Stomach smooth muscle (tissue), 2 donors: ENCODE measurements at regions not wholly inside any gene's neighbourhood (a gene's known extent, or its start where the extent isn't known, plus 50 kb on each side); places are given as distances from the start of the nearest gene placed in this dataset.

ENCODE experiments used
- H3K27ac ChIP-seq: one replicate; pipeline ENCODE4 v1.7.0; 2013; ENCODE audit warnings: mild to moderate bottlenecking, low read length, inconsistent platforms
- H3K27me3 ChIP-seq, 2 donors: one replicate each; pipeline ENCODE4 v1.7.0; 2013; ENCODE audit warnings: low read length in 2 of 2; ENCODE audit not compliant: insufficient read depth in 2 of 2, control insufficient read depth in 1 of 2
- H3K36me3 ChIP-seq, 2 donors: one replicate each; pipeline ENCODE4 v1.7.0; 2013; ENCODE audit warnings: low read length in 2 of 2; ENCODE audit not compliant: control insufficient read depth in 2 of 2, insufficient read depth in 2 of 2
- H3K4me1 ChIP-seq: one replicate; pipeline ENCODE4 v1.7.0; 2013; ENCODE audit warnings: low read length; ENCODE audit not compliant: control insufficient read depth, insufficient read depth
- H3K4me3 ChIP-seq, 2 donors: one replicate each; pipeline ENCODE4 v1.7.0; 2013; ENCODE audit warnings: low read length in 2 of 2
- H3K9ac ChIP-seq, 2 donors: one replicate each; pipeline ENCODE4 v1.7.0; 2013; ENCODE audit warnings: low read length in 2 of 2, mild to moderate bottlenecking in 1 of 2
- H3K9me3 ChIP-seq, 2 donors: one replicate each; pipeline ENCODE4 v1.7.0; 2013; ENCODE audit warnings: low read length in 2 of 2; ENCODE audit not compliant: control insufficient read depth in 2 of 2
- donor health status: healthy.
- donor health status: Pancreatic carcinoma.

DNA sequence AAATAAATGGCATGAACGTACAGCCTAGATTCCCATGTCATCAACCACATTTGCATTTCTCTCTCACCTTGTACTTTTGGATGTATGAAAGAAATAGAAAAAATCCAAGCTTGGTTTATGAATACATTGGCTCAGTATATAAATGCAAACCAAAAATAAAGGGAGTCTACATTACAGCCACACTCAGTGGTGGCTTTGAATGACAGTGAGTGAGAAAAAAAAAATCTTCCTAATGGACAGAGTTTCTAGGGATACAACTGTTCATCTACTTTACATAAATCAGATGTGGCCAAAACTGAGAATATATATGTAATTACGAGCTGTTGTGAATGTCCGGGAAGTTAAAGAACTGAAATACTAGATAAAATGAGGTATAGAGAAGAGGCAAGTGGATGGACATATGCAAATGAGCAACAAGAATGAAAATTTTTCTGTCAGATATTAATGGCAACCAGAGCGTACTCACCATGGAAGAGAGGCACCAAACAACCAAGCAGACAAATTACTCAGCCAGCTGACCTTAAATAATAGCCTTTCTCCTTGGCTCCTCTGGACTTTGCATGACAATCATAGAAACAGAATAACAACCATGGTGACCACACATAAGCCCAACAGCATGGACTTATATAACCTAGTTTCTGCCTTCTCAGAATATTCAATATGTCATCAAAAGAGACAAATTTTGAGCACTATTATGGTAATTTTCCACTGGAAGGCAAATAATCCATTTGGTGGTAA is 1305.8 kb downstream of the OTOL1 start:
- H3K4me1 ChIP-seq: no peaks in the 10 kb centered on the region
- H3K9ac ChIP-seq: no peak overlapping the region
- H3K27me3 ChIP-seq: no peaks in the 10 kb centered on the region
- no peak overlapping the region for H3K4me3 ChIP-seq
- H3K27ac ChIP-seq: no peak overlapping the region
- no peaks in the 10 kb centered on the region for H3K9me3 ChIP-seq
- H3K36me3 ChIP-seq: no peaks in the 10 kb centered on the region

DNA sequence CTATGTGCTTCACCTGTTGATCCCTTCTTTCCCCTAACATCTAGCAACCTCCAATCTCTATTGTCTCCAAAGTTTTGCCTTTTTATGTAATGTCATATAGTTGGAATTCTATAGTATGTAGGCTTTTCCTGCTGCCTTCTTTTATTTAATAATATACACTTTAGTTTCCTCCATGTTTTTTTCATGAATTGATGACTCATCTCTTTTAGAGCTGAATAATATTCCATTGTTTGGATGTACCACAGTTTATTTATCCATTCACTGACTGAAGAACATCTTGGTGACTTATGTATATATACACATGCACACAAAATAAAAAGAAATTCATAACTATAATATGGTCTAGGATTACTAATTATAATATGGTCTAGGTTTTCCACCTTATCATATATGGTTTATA is 1314.2 kb downstream of the OTOL1 start:
- Histone ChIP-seq H3K9me3 (no peaks in the 10 kb centered on the region), H3K4me3 (no peak overlapping the region), H3K27me3 (no peaks in the 10 kb centered on the region), H3K4me1 (no peaks in the 10 kb centered on the region), H3K9ac (no peak overlapping the region), H3K27ac (no peak overlapping the region), H3K36me3 (no peaks in the 10 kb centered on the region)

DNA sequence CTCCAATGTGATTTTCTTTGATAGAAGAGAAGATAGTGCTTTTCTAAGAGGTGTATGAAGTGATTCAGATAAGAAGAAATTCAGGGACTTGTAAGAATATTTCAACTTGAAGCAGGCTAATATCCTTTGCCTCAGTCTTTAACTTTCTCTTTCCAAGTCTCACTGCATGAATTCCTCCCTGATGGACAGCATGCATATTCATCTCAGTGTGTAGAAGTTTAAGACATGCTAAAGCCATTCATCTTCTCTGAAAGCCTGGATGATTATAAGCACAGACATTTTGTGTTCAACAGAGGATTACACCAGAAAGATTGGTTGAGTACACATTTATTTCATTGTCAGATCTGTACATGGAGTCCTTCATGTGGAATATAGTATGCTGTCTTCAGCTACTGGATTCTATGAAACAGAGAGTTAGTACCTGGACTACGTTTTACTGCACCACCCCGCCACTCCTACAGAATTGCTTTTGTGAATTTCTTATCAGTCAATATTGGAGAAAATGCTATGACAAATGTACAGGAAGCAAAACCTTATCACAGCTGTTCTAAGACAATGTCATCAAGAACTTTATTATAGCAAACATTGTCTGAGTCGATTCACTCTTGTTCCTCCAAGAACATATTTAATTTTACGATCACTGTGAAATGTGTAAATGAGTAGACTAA is 1346.1 kb downstream of the OTOL1 start:
- H3K9ac ChIP-seq: no peak overlapping the region
- H3K4me3 ChIP-seq: no peak overlapping the region
- no peaks in the 10 kb centered on the region for H3K27me3 ChIP-seq
- H3K4me1 ChIP-seq: no peaks in the 10 kb centered on the region
- no peaks in the 10 kb centered on the region for H3K9me3 ChIP-seq
- H3K36me3 ChIP-seq: no peaks in the 10 kb centered on the region
- H3K27ac ChIP-seq: no peak overlapping the region

DNA sequence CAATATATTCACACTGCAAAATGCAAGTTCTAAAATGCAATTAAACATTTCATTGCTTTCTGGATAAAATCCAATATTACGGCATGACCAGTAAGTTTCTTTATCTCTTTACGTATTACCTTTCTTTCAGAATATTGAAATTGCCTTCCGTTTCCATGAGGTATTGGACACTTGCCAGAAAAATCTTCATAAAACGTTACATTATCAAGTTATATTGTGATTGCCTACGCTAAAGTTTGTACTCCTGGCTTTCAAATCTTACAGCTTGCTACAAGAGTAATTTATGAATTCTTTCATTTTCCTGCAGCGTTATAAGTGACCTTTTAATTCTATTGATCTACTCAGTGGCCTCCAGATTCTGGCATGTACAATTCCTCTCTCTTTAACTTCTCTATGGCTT is 1349.3 kb downstream of the OTOL1 start:
- Histone ChIP-seq H3K27me3 (no peaks in the 10 kb centered on the region), H3K27ac (no peak overlapping the region), H3K36me3 (no peaks in the 10 kb centered on the region), H3K9ac (no peak overlapping the region), H3K9me3 (no peaks in the 10 kb centered on the region), H3K4me1 (no peaks in the 10 kb centered on the region), H3K4me3 (no peak overlapping the region)

DNA sequence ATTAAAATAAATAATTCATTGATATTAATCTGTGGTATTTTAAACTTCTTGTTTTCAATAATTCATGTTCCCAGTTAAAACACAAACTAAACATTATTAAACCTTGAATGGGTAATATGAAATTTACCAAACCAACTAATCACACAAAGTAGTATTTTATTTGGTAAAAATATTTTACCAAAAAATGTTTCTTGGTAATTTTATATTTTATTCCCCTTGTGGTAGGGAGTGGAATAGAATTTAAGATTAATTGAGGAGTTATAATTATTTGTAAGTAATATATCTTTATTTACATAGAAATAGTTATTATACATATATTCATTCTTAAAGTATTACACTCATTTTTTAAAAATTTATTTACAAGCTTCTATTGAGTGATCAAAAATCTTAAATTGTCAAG is 1350.9 kb downstream of the OTOL1 start:
- H3K4me3 ChIP-seq: no peak overlapping the region
- no peak overlapping the region for H3K9ac ChIP-seq
- no peaks in the 10 kb centered on the region for H3K9me3 ChIP-seq
- H3K4me1 ChIP-seq: no peaks in the 10 kb centered on the region
- H3K36me3 ChIP-seq: no peaks in the 10 kb centered on the region
- H3K27ac ChIP-seq: no peak overlapping the region
- H3K27me3 ChIP-seq: no peaks in the 10 kb centered on the region

DNA sequence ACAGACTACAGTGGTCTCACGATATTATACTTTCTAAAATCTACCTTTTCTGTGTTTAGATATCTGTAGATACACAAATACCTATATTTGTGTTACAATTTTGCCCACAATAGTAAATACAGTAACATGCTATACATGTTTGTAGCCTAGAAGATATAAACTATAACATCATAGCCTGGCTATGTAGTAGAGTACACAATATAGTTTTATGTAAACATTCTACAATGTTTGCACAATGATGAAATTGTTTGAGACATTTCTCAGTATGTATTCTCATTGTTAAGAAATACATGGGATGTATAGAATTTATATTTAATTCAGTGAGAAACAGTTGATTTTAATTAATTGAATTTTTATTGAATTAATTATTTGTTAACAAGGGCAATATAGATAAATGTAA is 1367.0 kb downstream of the OTOL1 start:
- Histone ChIP-seq H3K4me3 (no peak overlapping the region), H3K36me3 (no peaks in the 10 kb centered on the region), H3K4me1 (no peaks in the 10 kb centered on the region), H3K27ac (no peak overlapping the region), H3K27me3 (no peaks in the 10 kb centered on the region), H3K9ac (no peak overlapping the region), H3K9me3 (no peaks in the 10 kb centered on the region)

DNA sequence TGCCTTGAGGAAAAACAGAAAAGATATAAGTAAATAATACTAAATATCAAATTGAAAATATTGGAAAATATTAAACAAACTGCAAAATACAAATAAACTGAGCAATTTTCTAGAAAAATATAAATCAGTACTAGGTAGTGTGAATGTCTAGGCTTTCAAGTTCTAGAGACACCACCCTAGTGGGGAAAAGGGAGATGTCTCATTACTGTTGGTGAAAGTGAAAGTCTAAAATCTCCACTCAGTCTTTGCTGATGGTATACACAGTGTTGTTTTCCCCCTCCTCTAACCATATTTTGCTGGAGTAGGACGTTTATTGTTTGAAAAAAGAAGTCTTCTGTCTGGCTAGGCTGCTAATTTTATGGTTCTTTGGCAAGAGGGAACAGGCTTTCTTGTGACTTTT is 1368.9 kb downstream of the OTOL1 start:
- Histone ChIP-seq H3K9ac (no peak overlapping the region), H3K36me3 (no peaks in the 10 kb centered on the region), H3K4me1 (no peaks in the 10 kb centered on the region), H3K27me3 (no peaks in the 10 kb centered on the region), H3K4me3 (no peak overlapping the region), H3K9me3 (no peaks in the 10 kb centered on the region), H3K27ac (no peak overlapping the region)

DNA sequence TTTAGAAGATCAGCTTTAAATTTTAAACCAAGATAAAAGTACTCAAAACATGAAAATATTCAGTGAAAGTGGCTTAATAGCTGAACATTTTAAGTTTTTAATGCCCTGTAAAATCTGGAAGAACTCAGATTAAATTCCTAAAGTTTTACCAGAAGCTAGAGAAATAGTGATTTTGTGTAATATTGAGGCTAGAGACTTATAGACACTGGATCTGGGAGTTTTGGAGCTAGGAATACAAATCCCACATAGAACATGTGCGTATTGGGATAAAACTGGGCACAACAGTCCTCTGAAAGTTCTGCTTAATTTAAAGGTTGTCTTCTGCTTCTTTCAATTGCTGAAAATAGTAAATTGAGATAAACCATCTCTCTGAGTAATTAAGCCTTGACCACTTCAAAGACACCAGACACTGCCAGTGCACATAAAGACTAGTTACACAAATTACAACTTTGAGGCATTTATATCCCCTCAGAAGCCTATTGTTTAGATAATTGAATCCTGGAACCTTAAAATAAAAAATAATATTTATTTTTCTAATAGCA is 1382.5 kb downstream of the OTOL1 start:
- Histone ChIP-seq H3K4me1 (no peaks in the 10 kb centered on the region), H3K9me3 (no peaks in the 10 kb centered on the region), H3K27me3 (no peaks in the 10 kb centered on the region), H3K27ac (no peak overlapping the region), H3K36me3 (no peaks in the 10 kb centered on the region), H3K4me3 (no peak overlapping the region), H3K9ac (no peak overlapping the region)

DNA sequence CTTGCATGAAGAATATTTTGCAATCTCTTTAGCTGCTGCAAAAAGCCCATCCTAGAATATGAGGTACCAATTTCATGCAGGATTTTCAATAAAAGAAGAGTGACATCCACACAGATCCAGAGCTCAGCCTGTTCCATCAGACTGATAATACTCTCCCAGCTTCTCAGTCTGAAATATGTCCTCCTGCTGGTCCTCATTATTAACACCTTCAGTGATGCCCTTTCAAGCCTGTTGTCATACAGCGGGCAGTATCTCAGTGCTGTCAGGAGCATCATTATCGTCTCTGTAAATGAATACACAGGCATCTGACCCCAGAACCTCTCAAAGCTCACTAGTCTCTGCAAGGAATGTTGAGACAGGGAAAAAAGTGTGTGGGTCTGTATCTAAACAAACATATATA is 1387.8 kb downstream of the OTOL1 start:
- H3K9me3 ChIP-seq: no peaks in the 10 kb centered on the region
- no peaks in the 10 kb centered on the region for H3K36me3 ChIP-seq
- H3K4me1 ChIP-seq: no peaks in the 10 kb centered on the region
- H3K4me3 ChIP-seq: no peak overlapping the region
- no peak overlapping the region for H3K27ac ChIP-seq
- no peaks in the 10 kb centered on the region for H3K27me3 ChIP-seq
- H3K9ac ChIP-seq: no peak overlapping the region

DNA sequence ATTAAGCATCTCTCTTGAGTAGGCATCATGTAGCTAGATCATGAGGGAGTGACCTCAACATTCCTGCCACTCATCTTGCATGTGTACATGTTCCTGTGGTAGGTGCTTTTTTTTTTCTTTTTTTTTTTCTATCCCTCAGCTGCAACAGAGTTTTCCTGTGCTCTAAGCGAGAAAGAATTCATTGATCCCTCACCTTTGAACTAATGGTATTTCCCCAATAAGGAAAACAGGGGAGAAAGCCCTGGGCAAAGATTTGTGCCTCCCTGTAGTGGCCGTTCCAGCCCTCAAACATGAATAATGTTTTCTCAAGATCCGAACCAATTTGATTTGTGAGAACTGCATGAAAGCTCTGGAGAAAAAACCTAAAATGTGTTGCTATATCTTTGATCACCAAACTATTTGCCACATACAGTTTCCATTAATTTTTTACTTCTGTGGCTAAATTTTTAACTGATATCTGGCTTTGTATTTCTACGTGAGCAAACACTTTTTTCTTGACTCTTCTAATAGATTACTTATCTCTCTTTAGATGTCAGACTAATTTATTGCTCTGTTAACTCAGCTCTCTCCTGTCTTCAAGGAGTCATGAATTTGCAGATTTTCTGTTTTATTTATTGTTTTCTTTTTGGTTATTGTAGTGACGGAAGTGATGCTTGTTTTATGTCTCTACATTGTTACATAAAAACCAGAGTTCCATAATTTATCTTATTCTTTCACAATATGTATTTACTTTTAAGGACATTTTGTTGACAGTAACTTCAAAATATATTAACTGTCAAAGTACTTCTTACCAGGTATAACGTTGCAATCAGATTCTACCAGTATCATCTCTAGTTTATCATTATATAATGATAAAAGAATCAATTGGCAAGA is 1396.5 kb downstream of the OTOL1 start:
- H3K4me3 ChIP-seq: no peak overlapping the region
- H3K4me1 ChIP-seq: no peaks in the 10 kb centered on the region
- no peak overlapping the region for H3K9ac ChIP-seq
- no peak overlapping the region for H3K27ac ChIP-seq
- H3K27me3 ChIP-seq: no peaks in the 10 kb centered on the region
- H3K9me3 ChIP-seq: no peaks in the 10 kb centered on the region
- no peaks in the 10 kb centered on the region for H3K36me3 ChIP-seq
